MM.1S (cell line): ENCODE measurements at regions not wholly inside any gene's neighbourhood (a gene's known extent, or its start where the extent isn't known, plus 50 kb on each side); places are given as distances from the start of the nearest gene placed in this dataset.

Experiments
- CTCF ChIP-seq: fragments of 300-600 bp; sonication (generic); IDR thresholded peaks from 2 replicates; pipeline ENCODE4 v1.5.1; 2016; ENCODE audit warnings: antibody characterized with exemption, low read length, mixed read lengths
- EZH2phosphoT487 ChIP-seq: fragments of 300-600 bp; sonication (generic); IDR thresholded peaks from 2 replicates; pipeline ENCODE4 v1.6.1; 2018; ENCODE audit warnings: antibody characterized with exemption, low read length

GRCh38 chr14:53581504-53581903, 375.1 kb downstream of the BMP4 start:
- TF ChIP-seq CTCF = no peak
- TF ChIP-seq EZH2phosphoT487 = no peak
